ENCODE measurements at regions not wholly inside any gene's neighbourhood (a gene's known extent, or its start where the extent isn't known, plus 50 kb on each side); places are given as distances from the start of the nearest gene placed in this dataset.

DNA sequence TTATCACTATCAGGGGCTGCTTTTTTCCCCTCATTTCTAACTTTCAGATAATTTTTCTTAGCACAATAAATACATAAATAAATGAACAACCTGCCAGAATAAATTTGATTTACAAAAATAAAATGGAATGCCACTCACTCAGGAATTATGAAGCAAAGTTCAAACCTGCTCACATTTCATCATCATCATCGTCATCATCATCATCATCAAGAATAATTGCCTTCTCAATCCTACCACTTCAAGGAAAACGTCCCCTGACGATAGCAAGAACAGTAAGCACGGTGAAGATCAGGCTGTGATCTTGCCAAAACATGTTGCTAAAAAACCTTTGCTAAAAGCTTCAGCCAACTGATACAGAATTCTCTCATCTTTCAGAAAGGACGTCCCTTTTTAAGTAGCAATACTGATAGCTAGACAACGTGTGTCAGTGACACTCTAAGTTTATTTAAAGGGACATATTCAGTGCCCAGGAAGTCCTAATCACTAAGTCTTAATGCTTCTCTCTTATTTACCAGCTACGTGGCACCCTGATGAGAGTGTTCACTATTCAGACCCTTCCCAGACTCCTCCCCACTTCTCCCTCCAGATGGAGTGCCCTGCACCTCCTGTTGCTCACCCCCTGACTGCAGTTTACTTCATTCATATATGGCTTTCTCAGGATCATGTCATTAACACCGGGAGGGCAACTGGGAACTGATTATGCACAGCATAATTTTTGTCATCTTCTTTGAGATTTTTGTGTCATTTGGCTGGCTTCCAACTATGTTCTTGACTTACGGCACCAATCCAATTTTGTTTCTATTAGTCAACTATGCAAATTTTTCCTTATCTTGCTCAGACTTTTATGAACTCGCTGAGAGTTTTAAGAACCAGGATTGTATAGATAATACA, 200.1 kb upstream of the GUCY1A2 start:
- DNase-seq, result no peak

DNA sequence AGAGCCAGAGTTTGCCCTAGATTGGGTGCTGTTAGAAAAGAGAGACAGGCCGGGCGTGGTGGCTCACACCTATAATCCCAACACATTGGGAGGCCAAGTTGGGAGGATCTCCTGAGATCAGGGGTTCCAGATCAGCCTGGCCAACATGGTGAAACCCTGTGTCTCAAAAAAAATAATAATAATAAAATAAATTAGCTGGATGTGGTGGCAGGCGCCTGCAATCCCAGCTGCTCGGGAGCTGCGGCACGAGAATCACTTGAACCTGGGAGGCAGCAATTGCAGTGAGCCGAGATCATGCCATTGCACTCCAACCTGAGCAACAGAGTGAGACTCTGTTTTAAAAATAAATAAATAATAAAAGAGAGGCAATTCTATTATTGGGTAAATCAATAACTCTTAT, 199.2 kb upstream of the GUCY1A2 start:
- DNase-seq, result no peak

DNA sequence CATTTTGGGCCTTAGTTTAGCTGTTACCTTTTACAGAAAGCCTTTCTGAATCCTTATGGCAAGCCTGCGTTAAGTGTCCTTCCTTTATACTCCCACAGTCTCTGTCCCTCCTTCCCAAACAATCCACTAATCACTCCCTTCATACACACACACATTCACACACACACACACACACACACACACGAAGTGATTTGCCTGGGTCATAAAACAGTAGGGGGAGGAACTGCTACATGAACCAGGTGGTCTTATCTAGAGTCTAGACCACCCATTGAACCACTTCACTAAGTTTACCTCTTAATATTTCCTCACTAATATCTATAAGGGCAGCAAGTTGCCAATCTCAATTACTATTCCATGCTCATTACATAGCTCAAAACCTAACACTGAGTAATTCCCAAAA, 196.7 kb upstream of the GUCY1A2 start:
- DNase-seq, result no peak

DNA sequence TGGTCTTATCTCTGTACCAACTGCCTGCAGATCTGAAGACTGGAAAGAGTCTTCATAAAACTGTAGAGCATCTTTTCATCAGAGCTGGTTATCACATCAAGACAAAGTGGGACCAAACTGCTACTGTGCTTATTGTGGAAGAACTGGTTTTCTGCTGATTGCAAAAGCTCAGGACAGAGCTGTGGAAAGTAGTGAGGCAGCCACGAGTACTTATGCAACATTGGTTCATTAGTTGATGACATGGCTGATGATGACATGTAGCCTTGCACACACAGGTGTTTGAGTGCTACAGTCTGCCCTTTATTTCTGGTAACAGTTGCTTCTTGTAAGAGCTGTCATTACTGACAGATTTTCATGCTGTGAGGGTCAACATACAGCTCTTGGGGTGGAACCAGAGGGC, 185.4 kb upstream of the GUCY1A2 start:
- no peak for DNase-seq

DNA sequence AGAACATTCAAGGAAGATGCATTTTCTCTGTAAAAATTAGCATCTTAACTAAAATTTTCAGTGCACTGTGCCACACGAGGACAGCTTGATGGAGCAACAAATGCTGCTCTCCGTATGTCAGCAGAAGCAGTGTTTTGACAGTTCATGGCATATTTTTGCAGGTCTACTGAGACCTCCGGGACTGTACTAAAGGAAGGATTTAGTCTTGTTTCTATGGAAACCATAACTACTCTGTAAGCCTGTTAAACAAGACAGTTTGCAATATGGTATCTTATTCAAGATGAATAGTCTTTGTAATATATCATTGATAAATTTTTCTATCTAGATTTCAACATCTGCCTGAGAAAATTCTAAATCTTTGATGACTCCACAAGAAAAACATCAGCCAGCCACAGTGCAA, 184.0 kb upstream of the GUCY1A2 start:
- peak in 1 of 14 donors; percentile 37 for DNase-seq

DNA sequence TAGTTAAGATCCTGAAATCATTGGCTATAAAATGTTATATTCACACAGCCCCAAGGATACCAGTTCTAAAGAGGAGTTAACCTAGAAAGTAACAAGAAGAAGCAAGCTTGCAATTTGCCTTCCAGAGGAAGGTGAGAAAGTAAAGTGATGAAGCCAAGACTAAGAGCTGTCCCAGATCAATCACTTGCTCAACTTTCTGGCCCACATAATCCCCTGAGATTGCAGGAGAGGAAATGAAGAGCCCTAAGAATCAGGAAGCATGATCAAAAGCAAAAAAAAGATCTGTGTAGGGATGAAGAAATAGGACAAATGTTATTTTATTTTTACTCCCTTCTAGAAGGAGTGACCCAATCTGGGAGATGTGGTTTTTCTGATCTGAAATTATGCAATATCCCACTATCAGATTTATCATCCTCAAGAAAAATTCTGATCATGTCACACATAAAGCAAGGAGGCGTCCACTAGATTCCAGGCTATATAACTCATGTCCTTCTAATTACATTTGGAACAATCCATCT, 180.3 kb upstream of the GUCY1A2 start:
- DNase-seq, result no peak

DNA sequence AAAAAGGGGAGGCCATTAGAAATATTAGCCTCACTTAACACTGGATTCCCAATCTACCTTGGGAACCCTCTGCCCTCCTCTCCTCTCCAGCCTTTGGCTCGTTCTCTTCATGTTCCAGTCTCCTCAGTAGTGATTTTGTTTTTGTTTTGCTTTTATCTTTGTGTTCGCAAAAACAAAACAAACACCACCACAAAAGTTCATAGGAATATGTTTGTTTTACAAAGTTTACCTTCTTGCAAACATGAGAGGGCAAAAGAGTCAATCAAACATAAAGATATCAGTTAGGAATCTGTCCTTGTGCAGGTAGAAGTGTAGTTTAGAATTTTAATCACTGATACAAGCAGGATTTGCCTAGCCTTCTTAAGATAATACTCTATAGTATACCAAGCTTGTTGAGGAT, 179.7 kb upstream of the GUCY1A2 start:
- no peak for DNase-seq

DNA sequence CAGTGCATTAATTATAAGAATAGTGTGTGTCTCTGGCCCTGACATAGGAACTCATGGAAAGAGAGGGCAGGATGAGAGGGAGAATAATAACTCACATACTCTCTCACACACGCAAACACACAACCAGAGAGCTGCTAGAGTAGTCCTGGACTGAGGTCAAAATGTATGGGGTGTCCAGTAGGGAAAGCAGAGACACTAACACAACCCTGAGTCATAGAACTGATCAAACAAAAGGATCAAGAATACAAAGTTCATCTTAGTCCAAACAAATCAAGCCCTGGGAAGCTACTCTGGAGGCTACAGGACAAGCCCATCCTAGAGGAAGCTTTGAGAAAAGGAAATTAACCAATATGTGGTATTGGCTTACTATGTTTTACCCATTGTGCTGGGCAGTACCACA, 178.5 kb upstream of the GUCY1A2 start:
- DNase-seq, result no peak

DNA sequence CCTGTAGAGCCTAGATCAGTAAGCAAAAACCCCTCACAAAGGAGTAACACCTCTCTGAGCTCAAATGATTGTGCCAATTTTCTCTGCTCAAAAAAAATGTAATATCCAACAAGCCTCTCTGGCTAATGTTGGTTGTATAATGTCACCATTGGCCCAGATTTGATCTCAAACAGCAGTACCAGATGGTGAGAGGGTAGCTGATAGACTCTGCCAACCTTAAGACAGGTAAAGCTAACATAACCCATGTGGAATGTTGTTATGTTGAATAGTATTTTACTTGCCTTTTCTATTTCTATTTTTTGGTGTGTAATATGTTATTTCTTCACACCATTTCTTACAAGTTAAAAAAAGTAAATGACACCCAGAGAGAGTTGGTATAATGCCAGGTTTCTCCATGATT, 166.7 kb upstream of the GUCY1A2 start:
- peak in 1 of 14 donors; percentile 91 for DNase-seq

DNA sequence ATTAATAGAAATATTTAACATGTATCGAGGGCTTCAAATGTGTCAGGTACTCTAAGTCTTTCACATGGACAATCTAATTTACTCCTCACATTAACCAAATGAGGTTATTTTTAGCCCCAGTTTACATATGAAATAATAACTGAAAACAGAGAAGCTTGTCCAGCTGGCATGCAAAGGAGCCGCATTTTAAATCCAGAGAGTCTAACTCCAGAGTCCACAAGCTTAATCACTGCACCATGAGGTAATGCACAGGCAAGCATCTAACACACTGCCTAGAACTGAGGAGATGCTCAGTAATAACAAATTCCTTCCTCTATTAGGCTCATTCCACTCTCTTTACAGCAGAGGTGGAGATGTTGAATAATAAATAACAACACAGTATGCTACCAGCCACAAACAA, 165.7 kb upstream of the GUCY1A2 start:
- peak in 1 of 14 donors; percentile 85 for DNase-seq

DNA sequence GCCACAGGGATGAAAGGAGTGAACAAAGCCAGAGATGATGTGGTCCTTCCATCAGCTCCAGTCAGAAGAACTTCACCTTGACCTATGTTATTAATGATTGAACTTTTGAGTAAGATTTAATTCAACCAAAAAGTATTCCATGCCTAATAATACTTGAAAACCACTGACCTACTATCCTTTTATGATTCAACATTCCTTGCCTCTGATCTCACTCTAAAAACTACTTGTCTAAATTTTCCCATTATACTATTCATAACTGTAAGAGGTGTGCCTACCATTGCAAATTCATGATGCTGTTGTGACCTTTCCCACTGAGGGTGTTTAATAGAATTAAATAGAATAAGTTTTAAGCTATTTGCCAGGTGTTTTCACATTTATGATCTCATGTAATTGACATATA, 164.7 kb upstream of the GUCY1A2 start:
- DNase-seq, result no peak

DNA sequence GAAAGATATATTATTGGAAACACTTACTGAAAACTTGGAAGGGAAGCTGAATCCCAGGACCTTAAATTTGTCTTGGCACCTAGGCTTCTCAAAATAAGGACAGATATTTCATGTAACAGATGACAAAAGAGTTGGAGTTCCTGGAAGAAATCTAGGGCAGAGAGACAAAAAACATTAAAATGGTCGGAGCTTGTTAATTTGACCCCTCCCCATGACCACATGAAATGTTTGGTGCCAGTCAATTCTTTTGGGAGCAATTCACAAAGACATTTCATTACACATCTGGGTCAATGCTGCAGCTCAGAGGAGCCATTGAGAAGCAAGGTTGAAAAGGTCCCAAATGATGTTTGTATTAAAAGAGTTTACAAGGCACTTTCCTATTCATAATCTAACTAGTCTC, 162.0 kb upstream of the GUCY1A2 start:
- no peak for DNase-seq

DNA sequence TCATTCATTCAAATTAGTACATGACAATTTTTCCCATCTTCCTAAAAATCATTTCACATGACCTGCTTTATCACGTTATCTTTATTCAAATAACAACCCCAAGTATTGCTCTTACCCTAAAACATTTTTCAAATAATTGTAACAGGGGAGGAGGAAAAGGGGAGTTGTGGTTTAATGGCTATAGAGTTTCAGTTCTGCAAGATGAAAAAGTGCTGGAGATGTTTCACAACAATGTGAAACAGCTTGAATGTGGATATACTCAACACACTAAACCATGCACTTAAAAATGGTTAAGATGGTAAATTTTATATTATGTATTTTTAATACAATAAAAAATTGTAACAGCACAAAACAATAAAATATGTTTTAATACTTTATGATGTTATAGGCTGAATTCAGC, 161.6 kb upstream of the GUCY1A2 start:
- DNase-seq, result no peak

DNA sequence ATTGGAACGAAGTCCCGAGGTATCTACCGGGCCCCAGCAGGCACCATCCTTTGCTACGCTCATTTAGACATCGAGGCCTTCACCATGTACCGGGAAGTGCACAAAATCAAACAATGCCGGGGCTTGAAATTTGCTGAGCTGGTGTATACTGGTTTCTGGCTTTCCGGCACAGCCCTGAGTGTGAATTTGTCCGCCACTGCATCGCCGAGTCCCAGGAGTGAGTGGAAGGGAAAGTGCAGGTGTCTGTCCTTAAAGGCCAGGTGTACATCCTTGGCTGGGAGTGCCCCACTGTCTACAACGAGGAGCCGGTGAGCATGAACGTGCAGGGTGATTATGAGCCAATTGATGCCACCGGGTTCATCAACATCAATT, 158.8 kb upstream of the GUCY1A2 start:
- no peak for DNase-seq

DNA sequence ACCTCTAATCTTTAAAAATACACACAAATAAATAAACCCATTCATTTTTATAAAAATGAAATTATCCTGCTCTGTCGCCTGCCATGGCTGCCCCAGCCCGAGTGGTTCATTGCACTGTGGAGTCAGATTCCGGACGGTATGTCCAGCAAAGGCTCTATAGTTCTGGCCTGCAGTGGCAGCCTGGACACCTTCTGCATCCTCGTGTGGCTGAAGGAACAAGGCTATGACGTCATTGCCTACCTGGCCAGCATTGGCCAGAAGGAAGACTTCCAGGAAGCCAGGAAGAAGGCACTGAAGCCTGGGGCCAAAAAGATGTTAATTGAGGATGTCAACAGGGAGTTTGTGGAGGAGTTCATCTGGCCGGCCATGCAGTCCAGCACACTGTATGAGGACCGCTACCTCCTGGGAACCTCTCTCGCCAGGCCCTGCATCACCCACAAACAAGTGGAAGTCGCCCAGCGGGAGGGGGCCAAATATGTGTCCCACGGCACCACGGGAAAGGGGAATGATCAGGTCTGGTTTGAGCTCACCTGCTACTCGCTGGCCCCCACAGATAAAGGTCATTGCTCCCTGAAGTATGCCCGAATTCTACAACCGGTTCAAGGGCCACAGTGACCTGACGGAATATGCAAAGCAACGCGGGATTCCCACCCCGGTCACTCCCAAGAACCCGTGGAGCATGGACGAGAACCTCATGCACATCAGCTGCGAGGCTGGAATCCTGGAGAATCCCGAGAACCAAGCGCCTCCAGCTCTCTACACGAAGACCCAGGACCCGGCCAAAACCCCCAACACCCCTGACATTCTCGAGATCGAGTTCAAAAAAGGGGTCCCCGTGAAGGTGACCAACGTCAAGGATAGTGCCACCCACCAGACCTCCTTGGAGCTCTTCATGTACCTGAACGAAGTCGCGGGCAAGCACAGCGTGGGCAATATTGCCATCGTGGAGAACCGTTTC, 158.2 kb upstream of the GUCY1A2 start:
- DNase-seq, result no peak

DNA sequence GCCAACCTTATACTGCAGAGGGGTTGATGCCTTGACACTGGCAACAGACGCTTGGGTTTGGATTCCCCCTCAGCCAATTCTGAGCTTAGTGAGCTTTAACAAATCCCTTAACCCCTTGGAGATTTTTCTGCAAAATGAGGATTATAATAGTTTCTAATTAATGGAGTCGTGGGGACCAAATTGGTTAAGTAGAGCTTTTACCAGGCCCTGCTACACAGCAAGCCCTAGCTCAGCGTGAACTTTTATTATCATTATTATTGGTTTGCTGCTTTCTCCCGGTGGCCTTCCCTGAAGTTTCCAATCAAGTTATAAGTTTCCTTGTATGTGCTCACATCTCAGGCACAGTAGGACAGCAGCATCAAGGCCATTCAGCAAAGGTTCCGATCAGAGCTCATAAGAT, 156.6 kb upstream of the GUCY1A2 start:
- DNase-seq, result no peak

DNA sequence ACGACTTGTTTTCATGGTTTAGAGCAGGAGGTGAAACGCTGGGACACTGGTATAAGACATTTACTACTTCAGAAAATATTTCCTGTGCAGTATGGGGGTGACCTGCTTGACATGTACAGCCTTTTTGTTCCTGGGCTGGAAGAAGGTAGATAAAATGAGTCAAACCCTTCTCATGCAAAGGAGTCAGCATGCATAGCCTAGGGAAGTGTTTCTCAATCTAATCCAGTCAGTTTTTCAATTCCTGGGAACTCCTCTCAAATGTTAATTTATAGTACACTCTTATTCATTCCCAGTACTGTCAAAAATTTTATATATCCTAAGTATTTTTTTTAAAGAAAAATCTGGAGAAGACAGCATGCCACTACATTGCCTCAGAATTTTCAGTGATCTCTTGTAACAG, 154.7 kb upstream of the GUCY1A2 start:
- no peak for DNase-seq

DNA sequence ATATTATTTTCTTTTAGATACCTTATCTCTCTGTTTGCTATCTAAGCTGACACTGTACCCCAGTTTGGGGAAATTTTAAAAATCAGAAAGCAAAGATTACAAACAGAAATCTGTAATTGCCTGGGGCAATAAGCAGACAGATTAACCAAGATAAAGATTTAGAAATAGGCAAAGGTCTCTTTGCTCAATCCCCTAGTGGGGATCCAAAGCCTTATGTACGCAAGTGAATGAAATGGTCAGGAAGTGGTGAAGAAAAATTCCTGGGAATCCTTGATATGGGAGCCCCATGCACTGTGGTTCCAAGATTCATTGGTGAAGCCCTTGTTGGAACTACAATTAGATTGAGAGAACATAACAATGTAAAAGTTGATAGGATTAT, 139.5 kb upstream of the GUCY1A2 start:
- DNase-seq, result no peak

DNA sequence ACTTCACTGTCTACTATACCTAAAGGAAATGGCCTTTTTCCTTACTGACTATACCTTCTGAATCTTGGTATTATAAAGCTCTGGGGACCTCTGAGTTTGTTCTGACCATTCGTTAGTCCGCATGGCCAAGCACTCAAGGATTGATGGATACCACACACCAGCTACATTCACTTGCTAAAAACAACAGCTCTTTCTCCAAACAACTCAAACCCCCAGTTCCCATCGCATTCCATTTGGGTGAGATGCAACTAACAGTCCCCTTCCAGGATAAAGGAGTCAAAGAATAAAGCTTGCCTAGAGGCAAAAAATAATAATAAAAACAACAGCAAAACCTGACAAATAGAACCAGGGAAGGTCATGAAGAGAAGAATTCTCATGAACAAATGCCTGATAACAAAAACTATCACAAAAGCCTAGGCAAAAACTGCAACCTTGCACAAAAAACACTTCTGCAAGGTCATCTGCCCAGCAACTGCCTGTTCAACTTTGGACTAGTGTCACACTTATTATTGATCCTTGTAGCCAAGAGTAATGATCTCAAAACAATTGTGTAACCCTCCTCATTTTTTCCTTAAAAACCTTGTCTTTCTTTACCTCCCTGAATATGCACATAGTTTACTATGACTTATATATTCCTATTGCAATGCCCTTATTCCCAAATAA, 139.0 kb upstream of the GUCY1A2 start:
- DNase-seq, result no peak

DNA sequence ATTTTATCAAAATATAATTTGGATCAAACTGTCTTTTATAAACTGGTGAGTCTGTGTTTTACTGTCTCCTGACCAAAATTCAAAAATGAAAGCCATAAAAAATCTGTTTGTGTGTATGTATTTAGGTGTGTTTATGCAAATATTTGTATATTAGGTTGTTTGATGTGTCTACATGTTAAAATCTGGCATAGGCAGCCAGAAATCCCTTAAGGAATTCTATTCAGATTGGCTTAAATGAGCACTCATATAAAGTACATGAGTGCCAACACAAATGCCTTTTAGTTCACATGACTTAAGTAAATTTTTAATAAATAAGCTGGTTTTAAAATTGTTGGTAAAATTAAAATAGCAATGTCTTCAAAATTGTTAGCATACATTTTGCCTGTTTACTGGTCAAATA, 133.3 kb upstream of the GUCY1A2 start:
- no peak for DNase-seq

DNA sequence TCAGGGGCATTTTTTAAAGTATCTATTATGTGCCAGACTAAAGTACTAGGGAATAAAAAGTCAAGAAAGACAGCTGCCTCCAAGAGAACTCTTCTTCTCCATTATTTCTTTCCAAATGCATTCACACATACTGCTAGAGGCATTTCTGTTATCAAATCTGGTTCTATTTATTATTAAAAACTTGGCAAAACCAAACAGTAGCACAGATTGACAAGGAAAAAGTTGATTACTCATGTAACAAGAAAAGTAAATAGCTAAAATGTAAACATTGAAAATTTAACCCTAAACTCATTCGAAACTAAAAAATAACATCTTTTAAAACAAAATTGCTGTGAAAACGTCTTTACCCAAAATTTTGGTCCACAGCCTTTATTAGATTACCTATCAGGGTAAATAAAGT, 132.9 kb upstream of the GUCY1A2 start:
- DNase-seq, result no peak

DNA sequence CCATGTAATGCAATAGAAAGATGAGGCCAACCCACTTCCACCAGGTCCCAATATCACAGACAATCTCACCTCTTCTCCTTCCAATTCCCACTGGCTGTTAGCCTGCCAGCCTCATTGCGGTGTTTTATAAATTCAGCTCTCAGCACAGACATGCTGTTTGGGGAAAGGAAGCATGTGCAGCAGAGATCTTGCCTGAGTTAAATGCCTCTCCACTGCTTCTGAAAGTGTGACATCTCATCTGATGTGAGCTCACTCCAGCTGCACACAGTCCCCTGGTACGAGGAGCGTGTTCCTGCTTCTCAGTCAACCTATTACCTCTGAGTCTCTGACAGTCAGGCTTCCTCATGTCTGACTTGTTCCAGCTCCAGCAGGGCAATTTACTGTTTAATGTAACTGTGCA, 122.7 kb upstream of the GUCY1A2 start:
- DNase-seq, result peak in 1 of 14 donors; percentile 39

DNA sequence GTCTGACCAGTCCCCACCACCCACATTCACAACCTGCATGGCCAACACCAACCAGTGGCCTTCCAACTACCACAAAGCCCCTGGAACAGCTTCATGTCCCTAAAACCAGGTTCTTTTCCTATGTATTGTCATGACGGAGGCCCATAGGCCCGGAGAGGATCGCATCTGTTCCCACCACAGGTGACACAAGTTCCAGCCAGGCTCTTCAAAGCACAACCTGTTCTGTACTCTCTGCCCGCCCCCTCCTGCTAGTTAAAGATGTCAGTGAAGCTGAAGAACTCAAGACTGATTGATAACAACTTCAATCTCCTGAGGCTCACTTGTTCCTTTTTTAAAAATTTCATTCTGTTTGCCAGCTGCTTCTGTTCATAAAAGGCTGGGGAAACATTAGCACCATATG, 121.1 kb upstream of the GUCY1A2 start:
- peak in 1 of 14 donors; percentile 75 for DNase-seq
